ENCODE measurements at regions not wholly inside any gene's neighbourhood (a gene's known extent, or its start where the extent isn't known, plus 50 kb on each side); places are given as distances from the start of the nearest gene placed in this dataset.
A peak's percentile ranks its signal among the peaks of the same experiment; 100 is the strongest.
"Not testable (repeated sequence)": the region's sequence is repeated elsewhere in the genome, so short reads cannot be mapped to it uniquely, and the experiment has no call there.

DNA sequence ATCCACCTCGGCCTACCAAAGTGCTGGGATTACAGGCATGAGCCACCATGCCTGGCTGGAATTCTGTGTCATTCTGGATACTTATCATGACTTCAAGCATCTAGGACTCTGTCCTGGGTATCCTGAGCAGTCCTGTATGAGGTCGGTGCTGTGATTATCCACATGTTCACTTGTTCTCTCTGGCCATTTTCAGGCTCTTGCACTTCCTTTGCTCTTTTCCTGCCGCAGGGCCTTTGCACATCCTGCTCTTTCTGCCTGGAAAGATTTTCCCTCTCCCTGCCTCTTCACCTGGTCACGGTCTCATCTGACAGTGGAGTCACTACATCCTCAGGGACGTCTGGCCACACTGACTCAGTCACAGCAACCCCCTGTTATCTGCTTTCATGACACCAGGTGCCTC, 184.6 kb upstream of the OSBPL11 start:
- H3K4me1 Mint-ChIP-seq (ENCODE audit: low read depth in 2 of 2), result not testable (repeated sequence)

DNA sequence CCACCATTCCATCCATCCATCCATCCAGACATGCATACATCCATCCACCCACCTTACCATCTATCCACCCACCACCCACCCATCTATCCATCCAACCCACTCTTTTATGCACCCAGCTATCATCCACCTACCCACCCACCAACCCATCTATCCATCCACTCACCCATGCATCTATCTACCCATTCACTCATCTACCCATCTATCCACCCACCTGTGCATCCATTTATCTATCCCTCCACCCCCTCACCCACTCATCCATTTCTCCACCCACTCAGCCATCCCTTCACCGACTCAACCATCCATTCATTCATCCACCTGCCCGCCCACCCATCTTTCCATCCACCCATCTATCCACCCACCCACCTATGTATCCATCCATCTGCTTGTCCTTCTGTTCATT, 186.4 kb upstream of the OSBPL11 start:
- peaks cover 0 to 47% of the 10 kb centered on the region in 2 donors for H3K27me3 Mint-ChIP-seq
- H3K4me3 Mint-ChIP-seq; H3K36me3 Mint-ChIP-seq (ENCODE audit: insufficient read depth); H3K4me1 Mint-ChIP-seq (ENCODE audit: low read depth in 2 of 2); H3K27ac Mint-ChIP-seq; ATAC-seq (replicated peaks); DNase-seq; H3K9me3 Mint-ChIP-seq: not testable (repeated sequence)

More for the DNA sequence above, 184.6 kb upstream of the OSBPL11 start:
- not testable (repeated sequence) for H3K27ac Mint-ChIP-seq; H3K36me3 Mint-ChIP-seq (ENCODE audit: insufficient read depth); DNase-seq; ATAC-seq (replicated peaks); H3K9me3 Mint-ChIP-seq; H3K4me3 Mint-ChIP-seq
- peaks cover 0 to 44% of the 10 kb centered on the region in 2 donors for H3K27me3 Mint-ChIP-seq

DNA sequence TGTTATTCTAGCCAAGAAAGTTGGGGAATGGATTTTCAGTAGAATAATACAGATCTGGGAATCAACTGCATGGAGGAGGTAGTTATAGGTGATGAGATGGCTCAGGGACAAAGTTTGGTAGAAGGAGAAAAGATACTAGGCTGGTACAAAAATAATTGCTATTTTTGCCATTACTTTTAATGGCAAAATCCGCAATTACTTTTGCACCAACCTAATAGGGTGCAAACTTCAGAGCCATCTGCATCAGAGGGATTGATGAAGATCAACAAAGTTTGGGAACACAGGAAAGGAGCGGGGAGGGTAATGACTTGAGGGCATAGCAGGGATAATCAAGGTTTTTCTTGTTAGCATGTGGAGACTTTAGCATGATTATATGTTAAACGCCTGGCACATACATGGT, 178.7 kb upstream of the ROPN1B start:
- not testable (repeated sequence) for H3K4me3 Mint-ChIP-seq; H3K4me1 Mint-ChIP-seq (ENCODE audit: low read depth in 2 of 2); H3K36me3 Mint-ChIP-seq (ENCODE audit: insufficient read depth); ATAC-seq (replicated peaks); H3K9me3 Mint-ChIP-seq; H3K27ac Mint-ChIP-seq; DNase-seq
- H3K27me3 Mint-ChIP-seq, result peaks cover 28 to 55% of the 10 kb centered on the region in 2 donors

DNA sequence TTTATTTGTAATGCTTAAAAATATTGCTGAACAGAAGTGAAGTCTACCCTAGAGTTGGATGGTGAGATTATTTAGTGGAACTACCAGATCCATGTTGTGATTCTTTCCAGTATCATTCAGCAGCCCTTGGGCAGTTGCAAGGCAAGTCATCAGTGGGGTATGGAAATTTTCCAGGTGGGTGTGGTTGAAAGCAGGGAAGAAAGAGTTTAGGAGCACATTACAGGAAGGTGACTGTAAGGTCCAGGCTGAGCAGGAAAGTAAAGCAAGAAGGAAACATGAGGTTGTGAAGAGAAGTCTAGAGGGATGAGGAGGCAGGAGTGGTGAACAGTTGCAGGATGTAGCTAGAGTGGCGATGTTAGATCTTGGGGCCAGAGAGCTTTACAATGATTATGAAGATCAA, 178.0 kb upstream of the ROPN1B start:
- not testable (repeated sequence) for DNase-seq; ATAC-seq (replicated peaks); H3K4me3 Mint-ChIP-seq; H3K9me3 Mint-ChIP-seq; H3K36me3 Mint-ChIP-seq (ENCODE audit: insufficient read depth); H3K27ac Mint-ChIP-seq; H3K4me1 Mint-ChIP-seq (ENCODE audit: low read depth in 2 of 2)
- peaks cover 28 to 53% of the 10 kb centered on the region in 2 donors for H3K27me3 Mint-ChIP-seq

DNA sequence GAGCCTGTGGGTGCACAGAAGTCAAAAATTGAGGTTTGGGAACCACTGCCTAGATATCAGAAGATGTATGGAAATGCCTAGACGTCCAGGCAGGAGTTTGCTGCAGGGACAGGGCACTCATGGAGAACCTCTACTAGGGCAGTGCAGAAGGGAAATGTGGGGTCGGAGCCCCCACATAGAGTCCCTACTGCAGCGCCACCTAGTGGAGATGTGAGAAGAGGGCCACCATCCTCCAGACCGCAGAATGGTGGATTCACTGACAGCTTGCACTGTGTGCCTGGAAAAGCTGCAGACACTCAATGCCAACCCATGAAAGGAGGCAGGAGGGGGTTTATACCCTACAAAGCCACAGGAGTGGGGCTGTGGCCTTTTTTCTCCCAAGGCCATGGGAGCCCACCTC, 159.0 kb upstream of the ROPN1B start:
- H3K36me3 Mint-ChIP-seq (ENCODE audit: insufficient read depth); DNase-seq; H3K4me1 Mint-ChIP-seq (ENCODE audit: low read depth in 2 of 2); ATAC-seq (replicated peaks); H3K27ac Mint-ChIP-seq; H3K27me3 Mint-ChIP-seq; H3K4me3 Mint-ChIP-seq: not testable (repeated sequence)
- H3K9me3 Mint-ChIP-seq, result peaks cover 16 to 31% of the 10 kb centered on the region in 2 donors

DNA sequence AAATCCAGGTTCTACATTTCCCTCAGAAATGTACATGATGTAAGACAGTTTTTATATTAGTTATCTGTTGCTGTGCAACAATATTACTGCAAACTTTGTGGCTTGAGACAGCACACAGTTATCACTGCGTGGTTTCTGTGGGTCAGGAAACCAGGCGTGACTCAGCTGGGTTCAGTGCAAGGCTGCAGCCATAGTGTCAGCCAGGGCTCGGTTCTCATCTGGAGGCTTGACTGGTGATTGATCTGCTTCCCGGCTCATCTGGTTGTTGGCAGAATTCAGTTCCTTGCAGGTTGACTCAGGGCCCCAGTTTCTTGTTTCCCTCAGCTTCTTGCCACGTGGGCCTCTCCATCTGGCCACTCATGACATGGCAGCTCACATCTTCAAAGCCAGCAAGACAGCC, 146.8 kb upstream of the ROPN1B start:
- H3K4me1 Mint-ChIP-seq (ENCODE audit: low read depth in 2 of 2); H3K27me3 Mint-ChIP-seq; H3K9me3 Mint-ChIP-seq; H3K36me3 Mint-ChIP-seq (ENCODE audit: insufficient read depth): not testable (repeated sequence)
- DNase-seq, result peak in 2 of 3 experiments; percentile 13 to 58
- ATAC-seq (replicated peaks), result peak; percentile 26
- Mint-ChIP-seq H3K4me3 (peak overlapping the region in 1 of 2 donors; percentile 1), H3K27ac (peak overlapping the region; percentile 23 to 83)

DNA sequence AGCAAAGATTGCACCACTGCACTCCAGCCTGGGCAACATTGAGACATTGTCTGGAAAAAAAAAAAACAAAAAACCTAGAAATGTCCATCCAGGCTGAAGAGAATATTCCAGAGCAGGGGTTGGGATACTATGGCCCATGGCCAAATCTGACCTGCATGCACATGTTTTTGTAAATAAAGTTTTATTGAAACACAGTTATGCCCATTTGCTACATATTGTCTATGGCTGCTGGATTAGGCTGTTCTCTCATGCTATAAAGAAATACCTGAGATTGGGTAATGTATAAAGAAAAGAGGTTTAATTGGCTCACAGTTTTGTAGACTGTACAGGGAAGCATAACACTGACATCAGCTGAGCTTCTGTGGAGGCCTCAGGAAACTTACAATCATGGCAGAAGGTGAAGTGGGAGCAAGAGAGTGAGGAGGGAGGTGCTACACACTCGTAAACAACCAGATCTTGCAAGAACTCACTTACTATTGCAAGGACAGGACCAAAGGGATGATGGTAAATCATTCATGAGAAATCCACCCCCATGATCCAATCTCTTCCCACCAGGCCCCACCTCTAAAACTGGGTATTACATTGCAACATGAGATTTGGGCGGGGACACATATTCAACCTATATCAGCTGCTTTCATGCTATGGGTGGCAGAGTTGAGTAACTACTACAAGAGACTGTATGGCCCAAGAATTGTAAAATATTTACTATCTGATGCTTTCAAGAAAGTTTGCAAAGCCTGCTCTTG, 137.8 kb upstream of the ROPN1B start:
- not testable (repeated sequence) for H3K27me3 Mint-ChIP-seq; H3K36me3 Mint-ChIP-seq (ENCODE audit: insufficient read depth); ATAC-seq (replicated peaks); DNase-seq; H3K4me3 Mint-ChIP-seq
- peaks cover 4 to 16% of the 10 kb centered on the region in 2 donors for H3K4me1 Mint-ChIP-seq (ENCODE audit: low read depth in 2 of 2)
- peak overlapping the region in 1 of 2 donors; percentile 26 for H3K27ac Mint-ChIP-seq
- peaks cover 4 to 20% of the 10 kb centered on the region in 2 donors for H3K9me3 Mint-ChIP-seq

DNA sequence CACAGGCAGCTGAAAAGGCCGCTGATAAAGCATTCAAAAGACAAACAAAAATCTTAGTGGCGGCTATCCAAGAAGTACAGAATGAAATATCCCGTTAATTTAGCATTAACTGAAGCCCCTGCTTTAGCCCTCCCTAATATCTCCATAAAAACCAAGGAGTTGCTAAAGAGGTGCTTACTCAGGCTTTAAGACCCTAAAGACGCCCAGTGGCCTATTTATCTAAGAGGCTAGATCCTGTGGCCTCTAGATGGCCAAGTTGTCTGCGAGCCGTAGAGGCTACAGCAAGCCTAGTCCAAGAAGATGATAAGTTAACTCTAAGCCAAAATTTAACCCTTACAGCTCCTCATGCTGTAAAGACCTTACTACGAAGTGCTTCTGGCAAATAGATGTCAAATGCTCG, 133.4 kb upstream of the ROPN1B start:
- not testable (repeated sequence) for H3K9me3 Mint-ChIP-seq; DNase-seq; ATAC-seq (replicated peaks); H3K27me3 Mint-ChIP-seq; H3K36me3 Mint-ChIP-seq (ENCODE audit: insufficient read depth)
- Mint-ChIP-seq H3K4me3 (peak overlapping the region; percentile 70 to 93), H3K4me1 (ENCODE audit: low read depth in 2 of 2) (peaks cover 13 to 29% of the 10 kb centered on the region in 2 donors), H3K27ac (peak overlapping the region; percentile 96 to 100)

DNA sequence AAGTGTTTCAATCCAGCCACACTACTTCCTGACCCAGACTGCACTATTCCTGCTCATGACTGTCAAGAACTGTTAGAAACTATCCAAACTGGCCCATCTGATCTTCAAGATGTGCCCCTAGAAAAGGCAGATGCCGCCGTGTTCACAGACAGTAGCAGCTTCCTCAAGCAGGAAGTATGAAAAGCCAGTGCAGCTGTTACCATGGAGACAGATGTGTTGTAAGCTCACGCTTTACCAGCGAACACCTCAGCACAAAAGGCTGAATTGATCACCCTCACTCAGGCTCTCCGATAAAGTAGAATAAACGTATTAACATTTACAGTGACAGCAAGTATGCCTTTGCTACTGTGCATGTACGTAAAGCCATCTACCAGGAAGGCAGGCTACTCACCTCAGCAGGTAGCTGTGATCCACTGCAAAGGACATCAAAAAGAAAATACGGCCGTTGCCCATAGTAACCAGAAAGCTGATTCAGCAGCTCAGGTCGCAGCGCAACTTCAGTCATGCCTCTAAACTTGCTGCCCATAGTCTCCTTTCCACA, 132.9 kb upstream of the ROPN1B start:
- Mint-ChIP-seq H3K4me3 (peak overlapping the region; percentile 70 to 93), H3K4me1 (ENCODE audit: low read depth in 2 of 2) (peaks cover 13 to 29% of the 10 kb centered on the region in 2 donors), H3K27ac (peak overlapping the region; percentile 96 to 100)
- H3K36me3 Mint-ChIP-seq (ENCODE audit: insufficient read depth); ATAC-seq (replicated peaks); H3K9me3 Mint-ChIP-seq; H3K27me3 Mint-ChIP-seq: not testable (repeated sequence)
- DNase-seq, result peak; percentile 19 to 60 (median 28)

DNA sequence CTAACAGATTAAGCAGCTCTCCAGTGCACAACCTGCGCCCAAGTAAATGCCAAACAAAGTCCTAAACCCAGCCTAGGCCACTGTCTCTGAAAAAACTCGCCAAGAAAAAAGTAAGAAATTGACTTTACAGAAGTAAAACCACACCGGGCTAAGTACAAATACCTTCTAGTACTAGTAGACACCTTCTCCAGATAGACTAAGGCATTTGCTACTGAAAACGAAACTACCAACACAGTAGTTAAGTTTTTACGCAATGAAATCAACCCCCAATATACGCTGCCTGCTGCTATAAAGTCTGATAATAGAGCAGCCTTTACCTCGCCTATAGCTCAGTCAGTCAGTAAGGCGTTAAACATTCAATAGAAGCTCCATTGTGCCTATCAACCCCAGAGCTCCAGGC, 132.2 kb upstream of the ROPN1B start:
- H3K27me3 Mint-ChIP-seq; H3K9me3 Mint-ChIP-seq; ATAC-seq (replicated peaks); H3K36me3 Mint-ChIP-seq (ENCODE audit: insufficient read depth): not testable (repeated sequence)
- peak overlapping the region; percentile 70 to 93 for H3K4me3 Mint-ChIP-seq
- H3K4me1 Mint-ChIP-seq (ENCODE audit: low read depth in 2 of 2), result peaks cover 13 to 29% of the 10 kb centered on the region in 2 donors
- H3K27ac Mint-ChIP-seq, result peak overlapping the region; percentile 96 to 100
- DNase-seq, result peak in 1 of 3 experiments; percentile 42

DNA sequence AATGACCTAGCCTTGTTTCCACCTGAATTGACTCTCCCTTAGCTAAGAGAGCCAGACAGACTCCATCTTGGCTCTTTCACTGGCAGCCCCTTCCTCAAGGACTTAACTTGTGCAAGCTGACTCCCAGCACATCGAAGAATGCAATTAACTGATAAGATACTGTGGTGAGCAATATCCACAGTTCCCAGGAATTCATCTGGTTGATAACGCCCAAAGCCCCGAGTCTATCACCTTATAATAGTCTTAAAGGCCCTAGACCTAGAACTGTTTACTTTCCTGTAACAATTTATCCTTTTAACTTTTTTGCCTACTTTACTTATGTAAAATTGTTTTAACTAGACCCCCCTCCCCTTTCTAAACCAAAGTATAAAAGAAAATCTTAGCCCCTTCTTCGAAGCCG, 130.1 kb upstream of the ROPN1B start:
- not testable (repeated sequence) for H3K4me3 Mint-ChIP-seq; H3K27me3 Mint-ChIP-seq; ATAC-seq (replicated peaks); DNase-seq; H3K36me3 Mint-ChIP-seq (ENCODE audit: insufficient read depth); H3K9me3 Mint-ChIP-seq
- Mint-ChIP-seq H3K4me1 (ENCODE audit: low read depth in 2 of 2) (peaks cover 13 to 29% of the 10 kb centered on the region in 2 donors), H3K27ac (peak overlapping the region in 1 of 2 donors; percentile 67)

DNA sequence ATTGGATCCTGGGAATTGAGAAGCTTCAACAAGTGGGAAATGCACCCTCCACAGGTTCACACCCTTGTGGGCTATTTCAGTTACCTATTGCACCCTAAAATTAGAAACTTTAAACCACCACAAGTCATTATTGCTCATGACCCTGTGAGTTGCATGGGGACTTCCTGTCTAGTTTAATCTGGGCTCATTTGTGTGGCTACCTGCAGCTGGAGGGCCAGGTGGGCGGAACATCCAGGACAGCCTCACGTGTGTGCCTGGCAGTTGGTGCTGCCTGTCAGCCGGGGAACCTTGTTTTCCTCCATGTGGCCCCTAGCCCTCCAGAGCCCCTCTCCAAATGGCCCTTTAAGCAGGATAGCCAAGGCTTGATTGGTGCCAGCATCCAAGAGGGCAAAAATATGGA, 128.5 kb upstream of the ROPN1B start:
- ATAC-seq (replicated peaks); H3K27me3 Mint-ChIP-seq; H3K36me3 Mint-ChIP-seq (ENCODE audit: insufficient read depth); H3K4me3 Mint-ChIP-seq; H3K9me3 Mint-ChIP-seq; DNase-seq: not testable (repeated sequence)
- H3K27ac Mint-ChIP-seq, result peak overlapping the region in 1 of 2 donors; percentile 47
- H3K4me1 Mint-ChIP-seq (ENCODE audit: low read depth in 2 of 2), result peaks cover 13 to 21% of the 10 kb centered on the region in 2 donors

DNA sequence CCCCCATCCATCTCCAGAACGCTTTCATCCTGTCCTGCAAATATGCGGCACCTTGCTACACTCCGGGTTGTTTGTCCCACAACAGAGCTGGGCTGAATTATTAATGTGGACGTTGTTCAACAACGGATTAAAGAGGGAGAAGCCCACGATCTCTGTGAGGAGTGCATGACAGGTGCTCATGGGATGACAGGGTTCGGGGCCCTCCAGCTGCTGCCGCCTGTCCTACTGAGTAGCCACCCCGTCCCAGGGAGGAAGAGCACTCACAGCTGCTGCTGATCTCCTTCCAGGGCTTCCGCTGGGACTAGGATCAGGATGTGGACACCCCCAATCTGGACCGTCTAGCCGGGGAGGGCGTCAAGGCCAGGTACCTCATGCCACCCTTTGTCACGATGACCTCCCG, 121.0 kb upstream of the ROPN1B start:
- not testable (repeated sequence) for H3K9me3 Mint-ChIP-seq; DNase-seq; H3K4me3 Mint-ChIP-seq; H3K27ac Mint-ChIP-seq; H3K4me1 Mint-ChIP-seq (ENCODE audit: low read depth in 2 of 2); ATAC-seq (replicated peaks); H3K36me3 Mint-ChIP-seq (ENCODE audit: insufficient read depth)
- H3K27me3 Mint-ChIP-seq, result peaks cover 13 to 22% of the 10 kb centered on the region in 2 donors

DNA sequence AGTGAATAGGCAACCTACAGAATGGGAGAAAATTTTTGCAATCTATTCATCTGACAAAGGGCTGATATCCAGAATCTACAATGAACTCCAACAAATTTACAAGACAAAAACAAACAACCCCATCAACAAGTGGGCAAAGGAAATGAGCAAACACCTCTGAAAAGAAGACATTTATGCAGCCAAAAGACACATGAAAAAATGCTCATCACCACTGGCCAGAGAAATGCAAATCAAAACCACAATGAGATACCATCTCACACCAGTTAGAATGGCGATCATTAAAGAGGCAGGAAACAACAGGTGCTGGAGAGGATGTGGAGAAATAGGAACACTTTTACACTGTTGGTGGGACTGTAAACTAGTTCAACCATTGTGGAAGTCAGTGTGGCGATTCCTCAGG, 114.0 kb upstream of the ROPN1B start:
- not testable (repeated sequence) for DNase-seq; ATAC-seq (replicated peaks); H3K27ac Mint-ChIP-seq; H3K4me3 Mint-ChIP-seq; H3K4me1 Mint-ChIP-seq (ENCODE audit: low read depth in 2 of 2); H3K36me3 Mint-ChIP-seq (ENCODE audit: insufficient read depth); H3K9me3 Mint-ChIP-seq
- peaks cover 2 to 17% of the 10 kb centered on the region in 2 donors for H3K27me3 Mint-ChIP-seq
